ENCODE measurements at regions not wholly inside any gene's neighbourhood (a gene's known extent, or its start where the extent isn't known, plus 50 kb on each side); places are given as distances from the start of the nearest gene placed in this dataset.

DNA sequence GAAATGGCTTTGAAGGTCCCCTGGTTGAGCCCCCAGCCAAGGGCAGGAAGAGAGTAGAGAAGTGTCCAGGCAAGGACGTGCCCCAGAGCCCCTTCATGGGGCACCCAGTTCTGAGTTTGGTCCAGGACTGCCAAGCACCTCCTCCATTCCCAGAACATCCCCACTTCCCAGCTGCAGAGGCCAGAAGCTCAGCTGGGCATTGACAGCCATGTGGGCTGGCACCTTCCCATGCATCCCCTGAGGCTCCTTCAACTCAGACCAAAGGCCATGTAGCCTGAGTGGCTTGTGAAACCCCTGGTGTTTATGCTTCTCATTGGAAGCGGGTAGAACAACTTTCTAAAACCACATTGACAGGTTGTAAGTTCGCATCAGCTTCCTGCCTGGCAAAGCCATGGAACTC, 789.6 kb downstream of the TBC1D22A start:
- TF ChIP-seq EZH2phosphoT487 (IDR thresholded peaks at IDR 0.05; ENCODE audit: borderline replicate concordance, low read length) = no peak
- TF ChIP-seq, protein P1, sequence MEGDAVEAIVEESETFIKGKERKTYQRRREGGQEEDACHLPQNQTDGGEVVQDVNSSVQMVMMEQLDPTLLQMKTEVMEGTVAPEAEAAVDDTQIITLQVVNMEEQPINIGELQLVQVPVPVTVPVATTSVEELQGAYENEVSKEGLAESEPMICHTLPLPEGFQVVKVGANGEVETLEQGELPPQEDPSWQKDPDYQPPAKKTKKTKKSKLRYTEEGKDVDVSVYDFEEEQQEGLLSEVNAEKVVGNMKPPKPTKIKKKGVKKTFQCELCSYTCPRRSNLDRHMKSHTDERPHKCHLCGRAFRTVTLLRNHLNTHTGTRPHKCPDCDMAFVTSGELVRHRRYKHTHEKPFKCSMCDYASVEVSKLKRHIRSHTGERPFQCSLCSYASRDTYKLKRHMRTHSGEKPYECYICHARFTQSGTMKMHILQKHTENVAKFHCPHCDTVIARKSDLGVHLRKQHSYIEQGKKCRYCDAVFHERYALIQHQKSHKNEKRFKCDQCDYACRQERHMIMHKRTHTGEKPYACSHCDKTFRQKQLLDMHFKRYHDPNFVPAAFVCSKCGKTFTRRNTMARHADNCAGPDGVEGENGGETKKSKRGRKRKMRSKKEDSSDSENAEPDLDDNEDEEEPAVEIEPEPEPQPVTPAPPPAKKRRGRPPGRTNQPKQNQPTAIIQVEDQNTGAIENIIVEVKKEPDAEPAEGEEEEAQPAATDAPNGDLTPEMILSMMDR (IDR thresholded peaks at IDR 0.05; ENCODE audit: low read depth, low read length, poor library complexity, severe bottlenecking) = no peak
- H3K9me3 ChIP-seq (ENCODE audit: control insufficient read depth, insufficient read depth, low read length) = no peaks in the 10 kb centered on the region
- H3K4me3 ChIP-seq (ENCODE audit: low read length) = no peak overlapping the region
- no peak overlapping the region for H3K4me2 ChIP-seq (ENCODE audit: low read length)
- no peaks in the 10 kb centered on the region for H3K79me2 ChIP-seq (ENCODE audit: control insufficient read depth, low read length)
- H3K27ac ChIP-seq (ENCODE audit: low read depth, low read length) = no peak overlapping the region
- H3K36me3 ChIP-seq (ENCODE audit: control insufficient read depth, low read length) = no peaks in the 10 kb centered on the region
- no peaks in the 10 kb centered on the region for H3F3A ChIP-seq (ENCODE audit: control insufficient read depth, insufficient read depth)
- H3K9me2 ChIP-seq (replicated peaks; ENCODE audit: control insufficient read depth, low read length) = no peaks in the 10 kb centered on the region
- no peaks in the 10 kb centered on the region for H3K4me1 ChIP-seq (ENCODE audit: control insufficient read depth, low read length)
- H4K20me1 ChIP-seq (ENCODE audit: control insufficient read depth, insufficient read depth, low read depth, low read length) = no peaks in the 10 kb centered on the region
- no peaks in the 10 kb centered on the region for H3K27me3 ChIP-seq (ENCODE audit: control insufficient read depth, low read length)

DNA sequence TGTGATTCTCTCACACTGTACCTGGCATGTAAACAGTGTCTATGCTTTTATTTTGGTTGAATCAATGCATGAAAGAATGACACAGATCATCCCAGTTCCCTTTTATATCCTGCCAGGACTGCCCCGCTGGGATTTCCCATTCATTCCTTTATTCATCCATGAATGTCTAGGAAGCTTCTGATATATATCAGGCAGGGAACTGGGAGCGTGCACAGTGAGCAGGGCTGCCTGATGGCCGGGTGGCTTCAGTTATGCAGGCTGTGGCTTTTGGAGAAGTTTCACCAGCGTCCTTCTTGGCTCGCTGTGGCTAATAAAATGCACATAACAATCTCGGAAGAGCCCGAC, 789.0 kb downstream of the TBC1D22A start:
- TF ChIP-seq EZH2phosphoT487 (IDR thresholded peaks at IDR 0.05; ENCODE audit: borderline replicate concordance, low read length) = no peak
- TF ChIP-seq, protein P1 (IDR thresholded peaks at IDR 0.05; ENCODE audit: low read depth, low read length, poor library complexity, severe bottlenecking) = no peak
- no peaks in the 10 kb centered on the region for H3K9me3 ChIP-seq (ENCODE audit: control insufficient read depth, insufficient read depth, low read length)

DNA sequence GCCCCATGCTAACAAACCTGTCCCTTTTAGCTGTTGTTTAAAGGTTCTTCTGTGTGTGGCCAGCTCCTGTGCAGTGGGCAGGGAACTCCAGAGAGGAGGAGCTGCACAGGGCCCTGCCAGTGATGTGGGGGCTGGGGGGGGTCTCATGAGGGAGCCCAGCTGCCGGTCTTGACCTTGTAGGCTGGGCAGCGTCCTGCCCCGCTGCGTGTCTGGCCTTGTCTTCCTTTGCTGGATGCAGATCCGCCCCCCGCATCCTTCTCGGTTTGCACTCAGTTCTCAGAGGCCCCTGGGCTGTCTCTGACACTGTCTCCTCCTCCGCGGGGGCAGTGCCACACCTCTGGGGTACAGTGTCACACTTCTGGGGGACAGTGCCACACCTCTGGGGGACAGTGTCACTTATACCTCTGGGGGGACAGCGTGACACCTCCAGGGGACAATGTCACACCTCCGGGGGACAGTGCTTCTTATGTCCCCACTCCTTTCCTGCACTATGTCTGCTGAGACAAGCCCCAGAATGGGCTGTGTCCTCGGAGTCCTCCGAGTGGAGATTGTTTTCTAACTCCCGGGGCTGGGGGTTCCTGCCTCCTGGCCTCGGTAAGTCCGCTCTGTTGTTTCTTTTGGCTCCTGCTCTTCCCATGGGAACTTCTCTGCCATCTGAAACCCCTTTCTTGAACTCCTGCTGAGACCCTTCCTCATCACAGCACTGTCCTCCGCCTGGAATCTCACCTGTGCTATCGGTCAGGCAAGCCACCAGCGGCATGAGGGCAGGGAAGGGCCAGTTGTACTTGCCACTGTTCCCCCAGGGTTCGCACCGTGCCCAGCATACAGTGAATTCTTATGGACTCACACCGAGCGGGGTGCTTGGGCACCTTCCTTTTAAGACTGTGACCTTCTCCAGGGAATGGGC, 788.3 kb downstream of the TBC1D22A start:
- H3K36me3 ChIP-seq (ENCODE audit: control insufficient read depth, low read length) = no peaks in the 10 kb centered on the region
- no peaks in the 10 kb centered on the region for H3F3A ChIP-seq (ENCODE audit: control insufficient read depth, insufficient read depth)
- no peak overlapping the region for H3K4me3 ChIP-seq (ENCODE audit: low read length)
- no peak overlapping the region for H3K4me2 ChIP-seq (ENCODE audit: low read length)
- no peaks in the 10 kb centered on the region for H3K9me2 ChIP-seq (replicated peaks; ENCODE audit: control insufficient read depth, low read length)
- no peaks in the 10 kb centered on the region for H3K79me2 ChIP-seq (ENCODE audit: control insufficient read depth, low read length)
- no peak overlapping the region for H3K27ac ChIP-seq (ENCODE audit: low read depth, low read length)
- TF ChIP-seq, protein P1 (IDR thresholded peaks at IDR 0.05; ENCODE audit: low read depth, low read length, poor library complexity, severe bottlenecking) = no peak
- TF ChIP-seq EZH2phosphoT487 (IDR thresholded peaks at IDR 0.05; ENCODE audit: borderline replicate concordance, low read length) = no peak
- H3K9me3 ChIP-seq (ENCODE audit: control insufficient read depth, insufficient read depth, low read length) = no peaks in the 10 kb centered on the region
- H3K27me3 ChIP-seq (ENCODE audit: control insufficient read depth, low read length) = no peaks in the 10 kb centered on the region
- no peaks in the 10 kb centered on the region for H3K4me1 ChIP-seq (ENCODE audit: control insufficient read depth, low read length)
- H4K20me1 ChIP-seq (ENCODE audit: control insufficient read depth, insufficient read depth, low read depth, low read length) = no peaks in the 10 kb centered on the region

More for the DNA sequence above, 789.0 kb downstream of the TBC1D22A start:
- no peaks in the 10 kb centered on the region for H3K4me1 ChIP-seq (ENCODE audit: control insufficient read depth, low read length)
- no peaks in the 10 kb centered on the region for H3F3A ChIP-seq (ENCODE audit: control insufficient read depth, insufficient read depth)
- no peaks in the 10 kb centered on the region for H3K36me3 ChIP-seq (ENCODE audit: control insufficient read depth, low read length)
- H3K27ac ChIP-seq (ENCODE audit: low read depth, low read length) = no peak overlapping the region
- no peaks in the 10 kb centered on the region for H3K79me2 ChIP-seq (ENCODE audit: control insufficient read depth, low read length)
- H4K20me1 ChIP-seq (ENCODE audit: control insufficient read depth, insufficient read depth, low read depth, low read length) = no peaks in the 10 kb centered on the region
- H3K4me3 ChIP-seq (ENCODE audit: low read length) = no peak overlapping the region
- H3K27me3 ChIP-seq (ENCODE audit: control insufficient read depth, low read length) = no peaks in the 10 kb centered on the region
- H3K9me2 ChIP-seq (replicated peaks; ENCODE audit: control insufficient read depth, low read length) = no peaks in the 10 kb centered on the region
- no peak overlapping the region for H3K4me2 ChIP-seq (ENCODE audit: low read length)
